ENCODE measurements at regions not wholly inside any gene's neighbourhood (a gene's known extent, or its start where the extent isn't known, plus 50 kb on each side); places are given as distances from the start of the nearest gene placed in this dataset.

DNA sequence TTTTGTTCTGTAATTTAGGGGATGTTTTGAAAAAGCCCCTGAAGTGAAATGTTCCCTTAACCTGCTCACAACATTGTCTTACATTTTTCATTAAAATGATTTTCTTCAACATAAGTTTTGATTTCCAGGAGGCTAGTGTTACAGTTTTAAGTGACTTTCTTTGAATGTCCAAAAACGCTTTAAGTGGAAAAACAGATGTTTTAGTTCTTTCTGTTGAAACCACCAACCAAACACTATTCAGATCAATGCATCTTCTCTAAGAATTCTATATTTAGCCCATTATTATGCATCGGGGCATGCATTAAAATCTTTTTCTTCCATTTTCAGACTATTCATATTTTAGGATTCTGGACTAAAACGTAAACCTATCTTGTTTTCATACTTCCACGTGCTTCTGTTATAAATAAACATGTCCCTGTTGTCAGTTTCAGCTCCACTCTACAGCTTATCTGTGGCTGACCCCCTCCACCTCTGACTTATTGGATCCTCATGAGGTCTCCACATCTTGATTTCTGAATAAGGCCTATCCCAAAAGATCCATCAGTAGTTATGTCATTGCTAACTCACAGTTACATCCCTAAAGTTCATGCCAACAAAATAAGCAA is 882.3 kb upstream of the SEMA6A start:
- H3K4me3 ChIP-seq = no peak overlapping the region
- DNase-seq (ENCODE audit: extremely low spot score in 2 of 2) = no peak
- H3K27me3 ChIP-seq = no peaks in the 10 kb centered on the region
- H3K36me3 ChIP-seq = no peaks in the 10 kb centered on the region
- no peaks in the 10 kb centered on the region for H3K9me3 ChIP-seq
- intact Hi-C loops (cut with DNase I) = no loop called here
- H3K4me1 ChIP-seq = no peaks in the 10 kb centered on the region
- TF ChIP-seq, protein P1, sequence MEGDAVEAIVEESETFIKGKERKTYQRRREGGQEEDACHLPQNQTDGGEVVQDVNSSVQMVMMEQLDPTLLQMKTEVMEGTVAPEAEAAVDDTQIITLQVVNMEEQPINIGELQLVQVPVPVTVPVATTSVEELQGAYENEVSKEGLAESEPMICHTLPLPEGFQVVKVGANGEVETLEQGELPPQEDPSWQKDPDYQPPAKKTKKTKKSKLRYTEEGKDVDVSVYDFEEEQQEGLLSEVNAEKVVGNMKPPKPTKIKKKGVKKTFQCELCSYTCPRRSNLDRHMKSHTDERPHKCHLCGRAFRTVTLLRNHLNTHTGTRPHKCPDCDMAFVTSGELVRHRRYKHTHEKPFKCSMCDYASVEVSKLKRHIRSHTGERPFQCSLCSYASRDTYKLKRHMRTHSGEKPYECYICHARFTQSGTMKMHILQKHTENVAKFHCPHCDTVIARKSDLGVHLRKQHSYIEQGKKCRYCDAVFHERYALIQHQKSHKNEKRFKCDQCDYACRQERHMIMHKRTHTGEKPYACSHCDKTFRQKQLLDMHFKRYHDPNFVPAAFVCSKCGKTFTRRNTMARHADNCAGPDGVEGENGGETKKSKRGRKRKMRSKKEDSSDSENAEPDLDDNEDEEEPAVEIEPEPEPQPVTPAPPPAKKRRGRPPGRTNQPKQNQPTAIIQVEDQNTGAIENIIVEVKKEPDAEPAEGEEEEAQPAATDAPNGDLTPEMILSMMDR (IDR thresholded peaks at IDR 0.05) = no peak
- TF ChIP-seq POLR2AphosphoS5 (IDR thresholded peaks at IDR 0.05; ENCODE audit: insufficient read depth in 1 of 2, low read depth in 1 of 2) (no peak), POLR2A (IDR thresholded peaks at IDR 0.05) (no peak)
- H3K27ac ChIP-seq = no peak overlapping the region

DNA sequence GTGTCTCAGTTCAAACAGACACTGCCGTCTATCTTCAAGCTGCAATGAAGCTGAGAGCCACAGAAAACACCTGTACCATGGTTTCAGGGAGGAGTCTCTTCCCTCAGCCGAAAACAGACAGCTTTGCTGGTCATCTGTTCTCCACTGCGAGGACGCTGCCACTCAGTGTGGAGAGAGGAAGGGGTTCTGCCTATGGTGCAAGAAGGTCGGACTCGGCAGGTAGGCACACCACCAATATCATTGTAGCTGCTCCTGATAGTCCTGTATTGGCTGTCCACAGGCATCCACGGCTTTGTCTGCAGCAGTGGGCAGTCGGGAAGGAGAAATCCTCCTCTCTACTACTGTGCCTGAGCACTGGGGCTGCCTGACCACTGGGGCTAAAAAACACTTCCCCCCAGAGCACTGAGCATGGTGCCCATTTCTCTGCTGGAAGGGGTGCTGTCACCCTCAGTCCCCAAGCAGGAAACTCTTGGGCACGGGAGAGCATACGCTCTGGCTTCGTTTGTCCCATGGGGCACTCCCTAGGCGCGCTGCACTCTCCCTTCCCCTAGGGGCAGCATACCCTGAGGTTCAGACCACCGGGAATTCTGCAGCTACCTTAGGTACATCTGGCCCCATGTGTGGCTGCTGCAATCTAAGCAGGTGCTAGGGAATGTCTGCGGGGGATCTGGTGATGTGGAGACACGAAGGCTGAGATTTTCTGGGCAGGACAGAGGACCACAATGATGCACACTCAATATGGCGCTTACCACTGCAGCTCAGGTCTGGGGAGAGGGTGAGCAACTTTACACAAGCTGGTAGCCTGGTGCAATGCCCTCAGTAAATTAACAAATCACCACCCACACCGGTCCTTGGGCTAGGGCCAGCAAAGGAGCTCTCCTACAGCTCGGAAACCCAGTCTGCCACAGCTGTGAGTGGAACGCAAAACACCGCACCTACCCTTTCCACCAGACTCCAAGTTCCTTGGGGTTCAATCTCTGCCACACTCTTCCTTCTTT is 880.9 kb upstream of the SEMA6A start:
- TF ChIP-seq POLR2A (IDR thresholded peaks at IDR 0.05) = no peak
- no peak for TF ChIP-seq POLR2AphosphoS5 (IDR thresholded peaks at IDR 0.05; ENCODE audit: insufficient read depth in 1 of 2, low read depth in 1 of 2)
- TF ChIP-seq, protein P1 (IDR thresholded peaks at IDR 0.05) = no peak
- H3K27ac ChIP-seq = no peak overlapping the region
- no peaks in the 10 kb centered on the region for H3K27me3 ChIP-seq
- no peaks in the 10 kb centered on the region for H3K9me3 ChIP-seq
- no peaks in the 10 kb centered on the region for H3K36me3 ChIP-seq
- intact Hi-C loops (cut with DNase I) = no loop called here
- peak overlapping the region in 1 of 2 donors; percentile 26 for H3K4me3 ChIP-seq
- no peak for DNase-seq (ENCODE audit: extremely low spot score in 2 of 2)
- no peaks in the 10 kb centered on the region for H3K4me1 ChIP-seq

DNA sequence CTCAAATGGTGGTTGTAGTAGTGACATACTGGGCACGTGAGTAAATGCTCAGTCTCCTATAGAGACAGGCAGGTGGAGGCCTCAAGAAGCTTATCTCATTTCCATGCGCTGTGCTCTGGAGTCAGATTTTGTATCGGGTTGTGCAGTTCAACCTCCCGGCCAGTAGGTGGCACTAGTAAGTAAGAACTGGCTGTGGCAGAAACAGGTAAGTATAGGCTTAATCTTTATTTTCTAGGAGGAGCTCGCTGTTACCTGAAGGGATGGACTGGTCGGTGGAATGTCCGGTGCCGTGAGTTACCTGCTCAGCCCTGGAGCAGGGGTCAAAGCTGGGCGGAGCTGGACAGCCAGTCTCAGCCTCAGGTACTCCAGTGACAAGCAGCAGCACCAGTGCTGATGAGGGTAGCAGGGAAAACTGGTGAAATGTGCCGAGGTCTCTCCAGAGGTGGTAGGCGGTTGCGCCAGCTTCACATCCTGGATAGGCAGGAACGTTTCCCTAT is 880.1 kb upstream of the SEMA6A start:
- Histone ChIP-seq H3K36me3 (no peaks in the 10 kb centered on the region), H3K4me1 (no peaks in the 10 kb centered on the region), H3K27me3 (no peaks in the 10 kb centered on the region), H3K4me3 (peak overlapping the region in 1 of 2 donors; percentile 26), H3K27ac (no peak overlapping the region), H3K9me3 (no peaks in the 10 kb centered on the region)
- intact Hi-C loops (cut with DNase I) = no loop called here
- TF ChIP-seq POLR2AphosphoS5 (IDR thresholded peaks at IDR 0.05; ENCODE audit: insufficient read depth in 1 of 2, low read depth in 1 of 2) = no peak
- TF ChIP-seq, protein P1 (IDR thresholded peaks at IDR 0.05) = peak in 2 of 3 experiments; percentile 53 to 59
- DNase-seq (ENCODE audit: extremely low spot score in 2 of 2) = no peak

DNA sequence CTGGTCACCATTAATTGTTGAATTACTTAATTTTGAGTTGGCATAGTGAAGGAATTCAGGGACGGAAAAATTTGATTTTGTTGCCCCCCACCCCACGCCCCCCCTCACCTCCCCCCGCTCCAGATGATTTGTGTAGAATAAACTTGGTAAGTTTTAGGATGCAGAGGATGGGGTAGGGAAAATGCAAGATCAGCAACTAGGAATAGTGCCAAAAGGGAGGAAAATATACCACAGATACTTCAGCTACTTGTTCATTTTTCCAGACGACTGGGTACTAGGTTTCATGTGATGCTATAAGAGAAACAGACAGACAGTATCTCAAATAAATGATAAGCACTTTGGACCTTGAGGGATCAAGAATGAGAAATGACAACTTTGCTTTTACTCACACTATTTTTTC is 862.2 kb upstream of the SEMA6A start:
- H3K36me3 ChIP-seq = no peaks in the 10 kb centered on the region

More for the DNA sequence above, 862.2 kb upstream of the SEMA6A start:
- Histone ChIP-seq H3K4me3 (no peak overlapping the region), H3K4me1 (no peaks in the 10 kb centered on the region), H3K27ac (no peak overlapping the region), H3K27me3 (no peaks in the 10 kb centered on the region), H3K9me3 (no peaks in the 10 kb centered on the region)
- TF ChIP-seq, protein P1 (IDR thresholded peaks at IDR 0.05) = no peak
- TF ChIP-seq POLR2A (IDR thresholded peaks at IDR 0.05) (no peak), POLR2AphosphoS5 (IDR thresholded peaks at IDR 0.05; ENCODE audit: insufficient read depth in 1 of 2, low read depth in 1 of 2) (no peak)
- intact Hi-C loops (cut with DNase I) = no loop called here
- no peak for DNase-seq (ENCODE audit: extremely low spot score in 2 of 2)

Measured in vagina (tissue), 2 donors.